Transverse colon (tissue), 4 donors: ENCODE measurements at regions not wholly inside any gene's neighbourhood (a gene's known extent, or its start where the extent isn't known, plus 50 kb on each side); places are given as distances from the start of the nearest gene placed in this dataset.

Experiments
- DNase-seq: peaks from one replicate; pipeline ENCODE4 v3.0.0-alpha.2; 2019
- H3K27ac ChIP-seq, 4 donors: fragments of 200-600 bp; sonication (generic); 2 replicates each; pipeline ENCODE4 v1.5.1; 2016 to 2018; ENCODE audit warnings: inconsistent platforms in 4 of 4
- H3K27me3 ChIP-seq: fragments of 200-600 bp; sonication (generic); 2 replicates; pipeline ENCODE4 v1.5.1; 2017; ENCODE audit warnings: inconsistent platforms
- H3K36me3 ChIP-seq, 4 donors: fragments of 200-600 bp; sonication (generic); 2 replicates each; pipeline ENCODE4 v1.5.1; 2017 to 2019; ENCODE audit warnings: inconsistent platforms in 4 of 4
- H3K4me1 ChIP-seq, 4 donors: fragments of 200-600 bp; sonication (generic); 2 replicates each; pipeline ENCODE4 v1.5.1; 2017 to 2020; ENCODE audit warnings: inconsistent platforms in 4 of 4
- H3K4me3 ChIP-seq, 4 donors: fragments of 200-600 bp; sonication (generic); 1 replicate in 1 of 4; 2 replicates in 3 of 4; pipeline versions ENCODE4 v1.5.1 to v1.6.1; 2017 to 2019; ENCODE audit warnings: inconsistent platforms in 4 of 4
- H3K9me3 ChIP-seq, 2 donors: fragments of 200-600 bp; sonication (generic); 2 replicates each; pipeline ENCODE4 v1.5.1; 2017 to 2019; ENCODE audit warnings: inconsistent platforms in 2 of 2
- EP300 ChIP-seq: sonication (generic); formaldehyde crosslinking; IDR thresholded peaks from one replicate; pipeline ENCODE4 v1.6.1; 2017; ENCODE audit warnings: antibody characterized with exemption, low read depth
- POLR2A ChIP-seq: fragments of 450-650 bp; IDR thresholded peaks from one replicate; pipeline ENCODE4 v1.6.1; 2016; ENCODE audit warnings: antibody characterized with exemption, mild to moderate bottlenecking, moderate library complexity
- POLR2AphosphoS5 ChIP-seq, 3 donors: sonication (generic); formaldehyde crosslinking; IDR thresholded peaks; one replicate each; pipeline ENCODE4 v1.6.1; 2016; ENCODE audit warnings: antibody characterized with exemption in 3 of 3
- WGBS, 2 donors: methylation state at CpG; one replicate each; pipeline ENCODE4 v1.1.5; 2018; ENCODE audit warnings: low coverage in 1 of 2; 5-methylcytosine and 5-hydroxymethylcytosine counted together
- in situ Hi-C, 4 donors: fragments of 200-750 bp; cut with MboI; loops; one replicate each; pipeline versions ENCODE4 v1.15.0 to v1.15.1; 2017; ENCODE audit warnings: low sequenced_read_pairs in 3 of 4, low pct_ligation_motif_present in 1 of 4, low pct_unique_long_range_greater_than_20kb in 1 of 4
- intact Hi-C: fragments of 100-400 bp; cut with DNase I; formaldehyde crosslinking; loops from one replicate; pipeline ENCODE4 v1.15.1; 2023; ENCODE audit warnings: low total_unique reads
- TF ChIP-seq, protein P1 (sequence below), 5 experiments: fragments of 200-600 bp in 3 of 5; fragments of 450-650 bp in 2 of 5; sonication (generic) in 3 of 5; IDR thresholded peaks; 1 replicate in 2 of 5; 2 replicates in 3 of 5; pipeline ENCODE4 v1.5.1; 2016 to 2017; ENCODE audit warnings: antibody characterized with exemption in 5 of 5, inconsistent platforms in 3 of 5, mild to moderate bottlenecking in 2 of 5, moderate library complexity in 1 of 5

GRCh38 chr5:159786901-159787691, 129.2 kb upstream of the ADRA1B start:
- WGBS, 2 donors: 66 to 79% methylated on average over 9 to 14 of the region's 14 CpGs
- Histone ChIP-seq H3K9me3 (no peaks in the 10 kb centered on the region), H3K27ac (peak overlapping the region; percentile 27 to 61 (median 34)), H3K4me3 (no peak overlapping the region), H3K4me1 (peaks cover 0 to 11% (median 0%) of the 10 kb centered on the region in 4 donors), H3K36me3 (no peaks in the 10 kb centered on the region), H3K27me3 (no peaks in the 10 kb centered on the region)
- in situ Hi-C loops (no loop called here), intact Hi-C loops (no loop called here)
- TF ChIP-seq POLR2AphosphoS5 (IDR thresholded peaks at IDR 0.05) (peak; percentile 4 to 82 (median 58)), EP300 (peak; percentile 21), POLR2A (no peak)
- TF ChIP-seq, protein P1, sequence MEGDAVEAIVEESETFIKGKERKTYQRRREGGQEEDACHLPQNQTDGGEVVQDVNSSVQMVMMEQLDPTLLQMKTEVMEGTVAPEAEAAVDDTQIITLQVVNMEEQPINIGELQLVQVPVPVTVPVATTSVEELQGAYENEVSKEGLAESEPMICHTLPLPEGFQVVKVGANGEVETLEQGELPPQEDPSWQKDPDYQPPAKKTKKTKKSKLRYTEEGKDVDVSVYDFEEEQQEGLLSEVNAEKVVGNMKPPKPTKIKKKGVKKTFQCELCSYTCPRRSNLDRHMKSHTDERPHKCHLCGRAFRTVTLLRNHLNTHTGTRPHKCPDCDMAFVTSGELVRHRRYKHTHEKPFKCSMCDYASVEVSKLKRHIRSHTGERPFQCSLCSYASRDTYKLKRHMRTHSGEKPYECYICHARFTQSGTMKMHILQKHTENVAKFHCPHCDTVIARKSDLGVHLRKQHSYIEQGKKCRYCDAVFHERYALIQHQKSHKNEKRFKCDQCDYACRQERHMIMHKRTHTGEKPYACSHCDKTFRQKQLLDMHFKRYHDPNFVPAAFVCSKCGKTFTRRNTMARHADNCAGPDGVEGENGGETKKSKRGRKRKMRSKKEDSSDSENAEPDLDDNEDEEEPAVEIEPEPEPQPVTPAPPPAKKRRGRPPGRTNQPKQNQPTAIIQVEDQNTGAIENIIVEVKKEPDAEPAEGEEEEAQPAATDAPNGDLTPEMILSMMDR (IDR thresholded peaks at IDR 0.05): no peak
- peak; percentile 19 for DNase-seq

DNA sequence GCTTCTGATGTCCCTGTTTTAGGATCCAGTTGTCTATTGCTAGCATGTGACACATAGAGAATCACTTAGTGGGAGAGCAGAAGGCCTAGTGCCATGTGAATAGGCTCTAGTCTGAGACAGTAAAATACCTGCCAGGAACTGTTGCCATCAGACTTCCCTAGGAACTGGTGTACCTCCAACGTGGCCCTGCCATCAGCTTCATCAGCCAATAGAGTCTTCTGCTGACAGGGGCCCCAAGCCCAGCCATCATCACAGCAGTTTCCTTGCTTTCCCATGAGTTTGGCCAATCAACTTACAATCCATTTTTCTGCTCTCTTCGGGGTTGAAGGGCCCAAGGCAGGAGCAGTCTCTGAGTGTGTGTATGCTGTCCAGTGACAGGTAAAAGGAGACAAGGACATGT, 128.4 kb upstream of the ADRA1B start:
- no peak for DNase-seq
- TF ChIP-seq POLR2A: no peak
- TF ChIP-seq, protein P1 (IDR thresholded peaks at IDR 0.05): no peak
- no peak for TF ChIP-seq EP300
- TF ChIP-seq POLR2AphosphoS5 (IDR thresholded peaks at IDR 0.05): no peak
- peak overlapping the region; percentile 27 to 61 (median 32) for H3K27ac ChIP-seq
- no peaks in the 10 kb centered on the region for H3K36me3 ChIP-seq
- intact Hi-C loops: no loop called here
- H3K4me3 ChIP-seq: no peak overlapping the region
- 50 to 73% methylated on average over 2 of the region's 2 CpGs for WGBS, 2 donors
- H3K4me1 ChIP-seq: peaks cover 0 to 11% (median 0%) of the 10 kb centered on the region in 4 donors
- H3K27me3 ChIP-seq: no peaks in the 10 kb centered on the region
- H3K9me3 ChIP-seq: no peaks in the 10 kb centered on the region
- in situ Hi-C loops: no loop called here

GRCh38 chr5:159788835-159789331, 127.4 kb upstream of the ADRA1B start:
- Histone ChIP-seq H3K36me3 (no peaks in the 10 kb centered on the region), H3K27ac (no peak overlapping the region), H3K4me3 (no peak overlapping the region), H3K9me3 (no peaks in the 10 kb centered on the region), H3K27me3 (no peaks in the 10 kb centered on the region), H3K4me1 (peaks cover 0 to 11% (median 0%) of the 10 kb centered on the region in 4 donors)
- in situ Hi-C loops: no loop called here
- TF ChIP-seq POLR2AphosphoS5 (IDR thresholded peaks at IDR 0.05): no peak
- no peak for TF ChIP-seq EP300
- TF ChIP-seq, protein P1 (IDR thresholded peaks at IDR 0.05): no peak
- no peak for TF ChIP-seq POLR2A
- 48 to 69% methylated on average over 2 to 5 of the region's 5 CpGs for WGBS, 2 donors
- DNase-seq: no peak
- intact Hi-C loops: no loop called here

DNA sequence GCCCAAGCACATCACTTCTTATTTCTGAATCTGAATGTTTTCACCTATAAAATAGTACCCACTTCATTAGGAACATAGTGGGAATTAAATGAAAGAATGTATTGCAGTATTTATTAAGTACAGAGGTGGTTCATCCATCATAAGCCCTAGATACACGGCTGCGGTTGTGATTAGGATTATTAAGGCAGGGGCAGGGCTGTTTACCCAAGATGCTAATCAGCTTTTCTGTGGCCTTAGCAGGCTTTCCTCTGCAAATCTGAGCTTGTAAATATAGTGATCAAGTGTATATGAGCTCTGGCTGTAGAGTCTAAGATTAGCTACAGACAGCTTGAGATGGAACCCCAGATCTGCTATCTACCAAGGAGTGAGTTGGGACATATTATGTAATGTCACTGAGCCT, 124.1 kb upstream of the ADRA1B start:
- Histone ChIP-seq H3K4me3 (no peak overlapping the region), H3K4me1 (peaks cover 0 to 11% (median 0%) of the 10 kb centered on the region in 4 donors), H3K9me3 (no peaks in the 10 kb centered on the region), H3K27ac (no peak overlapping the region), H3K27me3 (no peaks in the 10 kb centered on the region), H3K36me3 (no peaks in the 10 kb centered on the region)
- no peak for DNase-seq
- intact Hi-C loops (no loop called here), in situ Hi-C loops (no loop called here)
- 69% methylated on average over 2 of the region's 2 CpGs; no CpG with 5 or more reads in 1 of the 2 donors for WGBS, 2 donors
- no peak for TF ChIP-seq POLR2A
- no peak for TF ChIP-seq EP300
- TF ChIP-seq, protein P1 (IDR thresholded peaks at IDR 0.05): no peak
- no peak for TF ChIP-seq POLR2AphosphoS5 (IDR thresholded peaks at IDR 0.05)
